Erythroblast (primary cell): ENCODE measurements at regions not wholly inside any gene's neighbourhood (a gene's known extent, or its start where the extent isn't known, plus 50 kb on each side); places are given as distances from the start of the nearest gene placed in this dataset.

ENCODE experiments used
- GATA1 ChIP-seq: IDR thresholded peaks from 2 replicates; pipeline ENCODE4 v1.6.1; 2011; ENCODE audit warnings: low read depth, mild to moderate bottlenecking, control low read depth, low read length, moderate library complexity
- POLR2A ChIP-seq: IDR thresholded peaks from 2 replicates; pipeline ENCODE4 v1.6.1; 2011; ENCODE audit warnings: mild to moderate bottlenecking, low read length

DNA sequence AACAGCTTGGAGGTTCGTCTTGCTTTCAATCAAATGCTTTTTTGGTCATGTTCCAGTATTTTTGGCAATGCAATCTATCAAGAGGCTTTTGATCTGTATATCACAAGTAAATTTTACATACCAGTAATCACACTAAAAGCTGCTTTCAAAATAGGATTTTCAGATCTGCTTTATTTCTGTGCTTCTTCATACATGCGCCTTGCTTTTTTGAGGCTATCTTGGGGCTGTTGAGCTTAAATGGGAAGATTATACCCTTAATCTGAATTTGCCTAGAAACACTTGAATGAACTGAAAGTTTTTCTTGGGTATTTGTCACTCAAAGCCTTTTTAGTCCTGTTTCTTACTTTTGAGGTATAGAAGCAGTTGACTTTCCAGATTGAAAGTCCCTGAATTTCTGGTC lies 62.1 kb upstream of the DCBLD2 start:
- TF ChIP-seq POLR2A = no peak
- no peak for TF ChIP-seq GATA1
